Uterus (tissue), 2 donors: ENCODE measurements at regions not wholly inside any gene's neighbourhood (a gene's known extent, or its start where the extent isn't known, plus 50 kb on each side); places are given as distances from the start of the nearest gene placed in this dataset.

Experiments
- CTCF ChIP-seq, 4 experiments: fragments of 200-600 bp in 2 of 4; fragments of 450-650 bp in 2 of 4; sonication (generic) in 2 of 4; IDR thresholded peaks; one replicate each; pipeline ENCODE4 v1.5.1; 2016 to 2019; ENCODE audit warnings: antibody characterized with exemption in 4 of 4, mild to moderate bottlenecking in 2 of 4, moderate library complexity in 1 of 4
- POLR2A ChIP-seq, 2 donors: fragments of 450-650 bp; IDR thresholded peaks; one replicate each; pipeline ENCODE4 v1.6.1; 2016; ENCODE audit warnings: antibody characterized with exemption in 2 of 2, mild to moderate bottlenecking in 1 of 2, moderate library complexity in 1 of 2

- TF ChIP-seq CTCF (IDR thresholded peaks at IDR 0.05) (no peak), POLR2A (IDR thresholded peaks at IDR 0.05) (no peak)
These were observed 619.7 kb upstream of the ARRDC3 start for GRCh38 chr5:92002721-92003274.
